Prostate gland (tissue), 2 donors: ENCODE measurements at regions not wholly inside any gene's neighbourhood (a gene's known extent, or its start where the extent isn't known, plus 50 kb on each side); places are given as distances from the start of the nearest gene placed in this dataset.

ENCODE experiments used
- POLR2A ChIP-seq: fragments of 450-650 bp; IDR thresholded peaks from one replicate; pipeline ENCODE4 v1.6.1; 2016; ENCODE audit warnings: antibody characterized with exemption, mild to moderate bottlenecking
- TF ChIP-seq, protein P1 (sequence below), 4 experiments: fragments of 200-600 bp in 2 of 4; fragments of 450-650 bp in 2 of 4; sonication (generic) in 2 of 4; IDR thresholded peaks; 1 replicate in 3 of 4; 2 replicates in 1 of 4; pipeline ENCODE4 v1.5.1; 2016 to 2019; ENCODE audit warnings: antibody characterized with exemption in 4 of 4, mild to moderate bottlenecking in 2 of 4, moderate library complexity in 2 of 4

DNA sequence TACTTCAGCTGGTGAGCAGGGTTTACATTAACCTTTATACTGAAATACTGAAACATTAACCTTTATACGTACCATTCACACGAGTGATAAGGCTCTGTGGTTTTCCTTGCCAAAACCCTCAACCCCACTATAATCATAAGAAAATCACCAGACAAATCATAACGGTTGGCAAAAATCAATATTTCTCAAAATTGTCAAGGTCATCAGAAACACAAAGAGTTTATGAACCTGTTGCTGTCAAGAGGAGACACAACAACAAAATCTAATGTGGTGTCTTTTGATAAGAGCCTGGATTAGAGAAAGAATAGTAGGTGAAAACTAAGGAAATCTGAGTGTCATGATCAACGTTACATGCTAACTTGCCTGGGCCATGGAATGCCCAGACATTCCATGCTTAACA, 396.9 kb upstream of the TMEFF2 start:
- TF ChIP-seq POLR2A = no peak
- TF ChIP-seq, protein P1, sequence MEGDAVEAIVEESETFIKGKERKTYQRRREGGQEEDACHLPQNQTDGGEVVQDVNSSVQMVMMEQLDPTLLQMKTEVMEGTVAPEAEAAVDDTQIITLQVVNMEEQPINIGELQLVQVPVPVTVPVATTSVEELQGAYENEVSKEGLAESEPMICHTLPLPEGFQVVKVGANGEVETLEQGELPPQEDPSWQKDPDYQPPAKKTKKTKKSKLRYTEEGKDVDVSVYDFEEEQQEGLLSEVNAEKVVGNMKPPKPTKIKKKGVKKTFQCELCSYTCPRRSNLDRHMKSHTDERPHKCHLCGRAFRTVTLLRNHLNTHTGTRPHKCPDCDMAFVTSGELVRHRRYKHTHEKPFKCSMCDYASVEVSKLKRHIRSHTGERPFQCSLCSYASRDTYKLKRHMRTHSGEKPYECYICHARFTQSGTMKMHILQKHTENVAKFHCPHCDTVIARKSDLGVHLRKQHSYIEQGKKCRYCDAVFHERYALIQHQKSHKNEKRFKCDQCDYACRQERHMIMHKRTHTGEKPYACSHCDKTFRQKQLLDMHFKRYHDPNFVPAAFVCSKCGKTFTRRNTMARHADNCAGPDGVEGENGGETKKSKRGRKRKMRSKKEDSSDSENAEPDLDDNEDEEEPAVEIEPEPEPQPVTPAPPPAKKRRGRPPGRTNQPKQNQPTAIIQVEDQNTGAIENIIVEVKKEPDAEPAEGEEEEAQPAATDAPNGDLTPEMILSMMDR (IDR thresholded peaks at IDR 0.05) = no peak
